Neural cell (in vitro differentiated cells): ENCODE measurements at regions not wholly inside any gene's neighbourhood (a gene's known extent, or its start where the extent isn't known, plus 50 kb on each side); places are given as distances from the start of the nearest gene placed in this dataset.
"Not testable (repeated sequence)": the region's sequence is repeated elsewhere in the genome, so short reads cannot be mapped to it uniquely, and the experiment has no call there.

Source experiments
- H2AFZ ChIP-seq: fragments of 200-600, 300-800 bp; sonication (generic), shearing (Covaris generic); 2 replicates; pipeline ENCODE4 v1.6.0; 2014; ENCODE audit warnings: low read depth, mild to moderate bottlenecking, antibody characterized with exemption, low read length, moderate library complexity
- H3F3A ChIP-seq: fragments of 200-600 bp; shearing (Covaris generic); 2 replicates; pipeline ENCODE4 v1.6.1; 2016; ENCODE audit warnings: mild to moderate bottlenecking, moderate library complexity, mixed read lengths, antibody characterized with exemption, low read length; ENCODE audit not compliant: insufficient read depth, poor library complexity, severe bottlenecking
- H3K27ac ChIP-seq: fragments of 200-600, 300-800 bp; sonication (generic), shearing (Covaris generic); 2 replicates; pipeline ENCODE4 v1.5.1; 2014; ENCODE audit warnings: mild to moderate bottlenecking, low read length, moderate library complexity
- H3K27me3 ChIP-seq: fragments of 300-800, 200-600 bp; sonication (generic), shearing (Covaris generic); 2 replicates; pipeline ENCODE4 v1.6.0; 2014; ENCODE audit warnings: mild to moderate bottlenecking, low read depth, low read length, moderate library complexity; ENCODE audit not compliant: insufficient read depth
- H3K36me3 ChIP-seq: fragments of 300-800, 200-600 bp; sonication (generic), shearing (Covaris generic); 2 replicates; pipeline ENCODE4 v1.5.1; 2014; ENCODE audit warnings: mild to moderate bottlenecking, antibody characterized with exemption, low read length, moderate library complexity; ENCODE audit not compliant: insufficient read depth
- H3K4me2 ChIP-seq: fragments of 300-800, 200-600 bp; sonication (generic), shearing (Covaris generic); 2 replicates; pipeline ENCODE4 v1.6.0; 2014; ENCODE audit warnings: mild to moderate bottlenecking, low read length
- H3K4me3 ChIP-seq: fragments of 300-800, 200-600 bp; sonication (generic), shearing (Covaris generic); 2 replicates; pipeline ENCODE4 v1.5.1; 2014; ENCODE audit warnings: mild to moderate bottlenecking, low read length, moderate library complexity
- H3K79me2 ChIP-seq: fragments of 200-600 bp; shearing (Covaris generic); replicated peaks from 2 replicates; pipeline ENCODE4 v1.6.0; 2014; ENCODE audit warnings: mild to moderate bottlenecking, low read length, moderate library complexity; ENCODE audit not compliant: insufficient read depth
- H3K9ac ChIP-seq: fragments of 300-800, 200-600 bp; sonication (generic), shearing (Covaris generic); 2 replicates; pipeline ENCODE4 v1.6.1; 2016; ENCODE audit warnings: mild to moderate bottlenecking, low read length, mixed read lengths
- H3K9me2 ChIP-seq: fragments of 200-600 bp; shearing (Covaris generic); 2 replicates; pipeline ENCODE4 v1.6.1; 2016; ENCODE audit warnings: mild to moderate bottlenecking, low read length, mixed read lengths; ENCODE audit not compliant: insufficient read depth
- H3K9me3 ChIP-seq: fragments of 200-600, 300-800 bp; sonication (generic), shearing (Covaris generic); 2 replicates; pipeline ENCODE4 v1.6.1; 2016; ENCODE audit warnings: mild to moderate bottlenecking, mixed run types, low read length, moderate library complexity, mixed read lengths
- H4K20me1 ChIP-seq: fragments of 200-600 bp; shearing (Covaris generic); 2 replicates; pipeline ENCODE4 v1.6.1; 2016; ENCODE audit warnings: mild to moderate bottlenecking, mixed run types; ENCODE audit not compliant: insufficient read depth
- EZH2 ChIP-seq: fragments of 200-600, 300-800 bp; shearing (Covaris generic), sonication (generic); IDR thresholded peaks from 2 replicates; pipeline ENCODE4 v1.6.1; 2014; ENCODE audit warnings: antibody characterized with exemption, low read length, borderline replicate concordance, mild to moderate bottlenecking; ENCODE audit not compliant: insufficient read depth, poor library complexity, severe bottlenecking
- MXI1 ChIP-seq: fragments of 450-650 bp; conservative IDR thresholded peaks from 2 replicates; pipeline ENCODE4 v1.6.1; 2014; ENCODE audit warnings: antibody characterized with exemption, mild to moderate bottlenecking; ENCODE audit not compliant: poor library complexity, severe bottlenecking
- POLR2AphosphoS5 ChIP-seq: IDR thresholded peaks from 2 replicates; pipeline ENCODE4 v1.6.1; 2012
- RAD21 ChIP-seq: fragments of 450-650 bp; conservative IDR thresholded peaks from 2 replicates; pipeline ENCODE4 v1.6.1; 2014; ENCODE audit warnings: antibody characterized with exemption, mild to moderate bottlenecking, moderate library complexity
- SMC3 ChIP-seq: fragments of 450-650 bp; conservative IDR thresholded peaks from 2 replicates; pipeline ENCODE4 v1.6.1; 2014; ENCODE audit warnings: antibody characterized with exemption, mild to moderate bottlenecking, moderate library complexity; ENCODE audit not compliant: poor library complexity
- TAF1 ChIP-seq: IDR thresholded peaks from 2 replicates; pipeline ENCODE4 v1.6.1; 2012; ENCODE audit warnings: low read depth
- TF ChIP-seq, protein P1 (sequence below): IDR thresholded peaks from 2 replicates; pipeline ENCODE4 v1.6.1; 2012; ENCODE audit warnings: borderline replicate concordance
- TF ChIP-seq, protein P2 (sequence below): fragments of 450-650 bp; IDR thresholded peaks from 2 replicates; pipeline ENCODE4 v1.5.1; 2014; ENCODE audit warnings: antibody characterized with exemption, mild to moderate bottlenecking, moderate library complexity; ENCODE audit not compliant: poor library complexity, severe bottlenecking

- TF ChIP-seq RAD21, result no peak
- no peak overlapping the region for H3K9ac ChIP-seq
- no peak overlapping the region for H3K27ac ChIP-seq
- no peaks in the 10 kb centered on the region for H4K20me1 ChIP-seq
- H3K4me2 ChIP-seq, result no peak overlapping the region
- no peaks in the 10 kb centered on the region for H3K27me3 ChIP-seq
- H3K4me3 ChIP-seq, result no peak overlapping the region
- no peaks in the 10 kb centered on the region for H3K9me3 ChIP-seq
- no peaks in the 10 kb centered on the region for H3F3A ChIP-seq
- no peak overlapping the region for H2AFZ ChIP-seq
- H3K79me2 ChIP-seq, result no peaks in the 10 kb centered on the region
- H3K36me3 ChIP-seq, result no peaks in the 10 kb centered on the region
- H3K9me2 ChIP-seq, result no peaks in the 10 kb centered on the region
These were observed 64.8 kb upstream of the SLC1A4 start for GRCh38 chr2:64924170-64924934.

- H3K27ac ChIP-seq, H3K36me3 ChIP-seq, H3K9me2 ChIP-seq, H3K27me3 ChIP-seq, H3K79me2 ChIP-seq, H2AFZ ChIP-seq, H3K9me3 ChIP-seq, H3K4me3 ChIP-seq, H4K20me1 ChIP-seq, H3K9ac ChIP-seq, H3K4me2 ChIP-seq, H3F3A ChIP-seq: not testable (repeated sequence)
These were observed 63.1 kb upstream of the SLC1A4 start for GRCh38 chr2:64925930-64926722.

- Histone ChIP-seq H3K9me2 (no peaks in the 10 kb centered on the region), H3K4me2 (no peak overlapping the region), H3K9ac (no peak overlapping the region), H3K36me3 (no peaks in the 10 kb centered on the region), H3F3A (no peaks in the 10 kb centered on the region), H3K4me3 (no peak overlapping the region), H4K20me1 (no peaks in the 10 kb centered on the region), H3K79me2 (no peaks in the 10 kb centered on the region), H3K27me3 (no peaks in the 10 kb centered on the region), H3K27ac (no peak overlapping the region), H2AFZ (no peak overlapping the region), H3K9me3 (no peaks in the 10 kb centered on the region)
- TF ChIP-seq MXI1 (no peak), TAF1 (no peak), POLR2AphosphoS5 (no peak), EZH2 (no peak), SMC3 (no peak)
- TF ChIP-seq, protein P1, sequence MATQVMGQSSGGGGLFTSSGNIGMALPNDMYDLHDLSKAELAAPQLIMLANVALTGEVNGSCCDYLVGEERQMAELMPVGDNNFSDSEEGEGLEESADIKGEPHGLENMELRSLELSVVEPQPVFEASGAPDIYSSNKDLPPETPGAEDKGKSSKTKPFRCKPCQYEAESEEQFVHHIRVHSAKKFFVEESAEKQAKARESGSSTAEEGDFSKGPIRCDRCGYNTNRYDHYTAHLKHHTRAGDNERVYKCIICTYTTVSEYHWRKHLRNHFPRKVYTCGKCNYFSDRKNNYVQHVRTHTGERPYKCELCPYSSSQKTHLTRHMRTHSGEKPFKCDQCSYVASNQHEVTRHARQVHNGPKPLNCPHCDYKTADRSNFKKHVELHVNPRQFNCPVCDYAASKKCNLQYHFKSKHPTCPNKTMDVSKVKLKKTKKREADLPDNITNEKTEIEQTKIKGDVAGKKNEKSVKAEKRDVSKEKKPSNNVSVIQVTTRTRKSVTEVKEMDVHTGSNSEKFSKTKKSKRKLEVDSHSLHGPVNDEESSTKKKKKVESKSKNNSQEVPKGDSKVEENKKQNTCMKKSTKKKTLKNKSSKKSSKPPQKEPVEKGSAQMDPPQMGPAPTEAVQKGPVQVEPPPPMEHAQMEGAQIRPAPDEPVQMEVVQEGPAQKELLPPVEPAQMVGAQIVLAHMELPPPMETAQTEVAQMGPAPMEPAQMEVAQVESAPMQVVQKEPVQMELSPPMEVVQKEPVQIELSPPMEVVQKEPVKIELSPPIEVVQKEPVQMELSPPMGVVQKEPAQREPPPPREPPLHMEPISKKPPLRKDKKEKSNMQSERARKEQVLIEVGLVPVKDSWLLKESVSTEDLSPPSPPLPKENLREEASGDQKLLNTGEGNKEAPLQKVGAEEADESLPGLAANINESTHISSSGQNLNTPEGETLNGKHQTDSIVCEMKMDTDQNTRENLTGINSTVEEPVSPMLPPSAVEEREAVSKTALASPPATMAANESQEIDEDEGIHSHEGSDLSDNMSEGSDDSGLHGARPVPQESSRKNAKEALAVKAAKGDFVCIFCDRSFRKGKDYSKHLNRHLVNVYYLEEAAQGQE, result no peak
- TF ChIP-seq, protein P2, sequence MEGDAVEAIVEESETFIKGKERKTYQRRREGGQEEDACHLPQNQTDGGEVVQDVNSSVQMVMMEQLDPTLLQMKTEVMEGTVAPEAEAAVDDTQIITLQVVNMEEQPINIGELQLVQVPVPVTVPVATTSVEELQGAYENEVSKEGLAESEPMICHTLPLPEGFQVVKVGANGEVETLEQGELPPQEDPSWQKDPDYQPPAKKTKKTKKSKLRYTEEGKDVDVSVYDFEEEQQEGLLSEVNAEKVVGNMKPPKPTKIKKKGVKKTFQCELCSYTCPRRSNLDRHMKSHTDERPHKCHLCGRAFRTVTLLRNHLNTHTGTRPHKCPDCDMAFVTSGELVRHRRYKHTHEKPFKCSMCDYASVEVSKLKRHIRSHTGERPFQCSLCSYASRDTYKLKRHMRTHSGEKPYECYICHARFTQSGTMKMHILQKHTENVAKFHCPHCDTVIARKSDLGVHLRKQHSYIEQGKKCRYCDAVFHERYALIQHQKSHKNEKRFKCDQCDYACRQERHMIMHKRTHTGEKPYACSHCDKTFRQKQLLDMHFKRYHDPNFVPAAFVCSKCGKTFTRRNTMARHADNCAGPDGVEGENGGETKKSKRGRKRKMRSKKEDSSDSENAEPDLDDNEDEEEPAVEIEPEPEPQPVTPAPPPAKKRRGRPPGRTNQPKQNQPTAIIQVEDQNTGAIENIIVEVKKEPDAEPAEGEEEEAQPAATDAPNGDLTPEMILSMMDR, result no peak
These were observed 60.4 kb upstream of the SLC1A4 start for GRCh38 chr2:64928813-64929212.
